Suprapubic skin (tissue), 3 donors: ENCODE measurements at regions not wholly inside any gene's neighbourhood (a gene's known extent, or its start where the extent isn't known, plus 50 kb on each side); places are given as distances from the start of the nearest gene placed in this dataset.

Experiments used
- EP300 ChIP-seq: sonication (generic); formaldehyde crosslinking; IDR thresholded peaks from one replicate; pipeline ENCODE4 v1.6.1; 2017; ENCODE audit warnings: antibody characterized with exemption
- POLR2A ChIP-seq, 2 donors: fragments of 450-650 bp; IDR thresholded peaks; one replicate each; pipeline ENCODE4 v1.6.1; 2017; ENCODE audit warnings: antibody characterized with exemption in 2 of 2, mild to moderate bottlenecking in 2 of 2, moderate library complexity in 2 of 2
- TF ChIP-seq, protein P1 (sequence below), 2 donors: fragments of 200-600 bp in 1 of 2; fragments of 450-650 bp in 1 of 2; sonication (generic) in 1 of 2; IDR thresholded peaks; one replicate each; pipeline ENCODE4 v1.5.1; 2016 to 2019; ENCODE audit warnings: antibody characterized with exemption in 2 of 2, mild to moderate bottlenecking in 1 of 2, moderate library complexity in 1 of 2

DNA sequence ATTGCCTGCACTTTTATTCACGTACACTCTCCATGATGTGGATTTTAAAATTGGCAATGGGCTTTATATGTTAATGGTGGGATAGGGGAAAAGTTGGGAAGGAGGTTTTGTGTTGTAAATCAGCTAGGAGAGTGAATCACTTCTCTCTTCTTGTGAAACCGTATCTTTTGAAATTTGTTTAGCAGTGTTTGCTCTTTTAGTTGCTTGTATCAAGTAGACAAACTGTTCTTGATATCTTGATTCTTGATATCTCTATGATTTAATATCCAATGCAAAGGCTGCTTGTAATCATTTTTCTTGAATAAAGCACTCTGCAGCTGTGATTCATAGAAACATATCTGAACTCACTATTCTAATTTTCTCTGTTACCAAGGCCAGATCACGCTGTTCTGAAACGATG, 615.1 kb downstream of the CCER1 start:
- TF ChIP-seq, protein P1, sequence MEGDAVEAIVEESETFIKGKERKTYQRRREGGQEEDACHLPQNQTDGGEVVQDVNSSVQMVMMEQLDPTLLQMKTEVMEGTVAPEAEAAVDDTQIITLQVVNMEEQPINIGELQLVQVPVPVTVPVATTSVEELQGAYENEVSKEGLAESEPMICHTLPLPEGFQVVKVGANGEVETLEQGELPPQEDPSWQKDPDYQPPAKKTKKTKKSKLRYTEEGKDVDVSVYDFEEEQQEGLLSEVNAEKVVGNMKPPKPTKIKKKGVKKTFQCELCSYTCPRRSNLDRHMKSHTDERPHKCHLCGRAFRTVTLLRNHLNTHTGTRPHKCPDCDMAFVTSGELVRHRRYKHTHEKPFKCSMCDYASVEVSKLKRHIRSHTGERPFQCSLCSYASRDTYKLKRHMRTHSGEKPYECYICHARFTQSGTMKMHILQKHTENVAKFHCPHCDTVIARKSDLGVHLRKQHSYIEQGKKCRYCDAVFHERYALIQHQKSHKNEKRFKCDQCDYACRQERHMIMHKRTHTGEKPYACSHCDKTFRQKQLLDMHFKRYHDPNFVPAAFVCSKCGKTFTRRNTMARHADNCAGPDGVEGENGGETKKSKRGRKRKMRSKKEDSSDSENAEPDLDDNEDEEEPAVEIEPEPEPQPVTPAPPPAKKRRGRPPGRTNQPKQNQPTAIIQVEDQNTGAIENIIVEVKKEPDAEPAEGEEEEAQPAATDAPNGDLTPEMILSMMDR (IDR thresholded peaks at IDR 0.05), result no peak
- TF ChIP-seq POLR2A (IDR thresholded peaks at IDR 0.05) (no peak), EP300 (no peak)
